ENCODE measurements at regions not wholly inside any gene's neighbourhood (a gene's known extent, or its start where the extent isn't known, plus 50 kb on each side); places are given as distances from the start of the nearest gene placed in this dataset.

DNA sequence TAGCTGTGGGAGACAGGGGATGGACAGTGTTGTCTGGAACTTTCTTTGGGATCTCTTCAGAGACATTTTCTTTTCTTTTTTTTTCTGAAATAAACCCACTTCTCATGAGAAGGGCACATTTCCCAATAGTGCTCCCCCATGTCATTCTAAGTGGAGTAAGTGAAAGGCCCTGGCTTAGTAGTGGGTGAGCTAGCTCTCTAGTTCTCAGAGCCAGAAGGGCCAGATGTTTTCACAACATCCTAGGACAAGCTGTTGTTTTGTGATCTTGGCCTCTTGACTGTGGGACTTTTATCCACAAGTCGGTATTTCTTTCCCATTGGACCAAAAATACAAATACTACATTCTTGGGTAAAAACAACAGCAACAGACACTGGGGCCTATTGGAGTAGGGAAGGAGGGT lies 607.7 kb upstream of the TENM4 start:
- TF ChIP-seq ZBTB7A (IDR thresholded peaks at IDR 0.05; ENCODE audit: low read depth) (no peak), TAF1 (IDR thresholded peaks at IDR 0.05; ENCODE audit: low read depth) (no peak), RAD21 (IDR thresholded peaks at IDR 0.05; ENCODE audit: low read depth) (no peak), EGR1 (IDR thresholded peaks at IDR 0.05) (no peak), EP300 (IDR thresholded peaks at IDR 0.05; ENCODE audit: borderline replicate concordance) (no peak), TEAD4 (IDR thresholded peaks at IDR 0.05) (no peak), NFIC (IDR thresholded peaks at IDR 0.05) (no peak), FOXM1 (IDR thresholded peaks at IDR 0.05; ENCODE audit: borderline replicate concordance, low read depth) (no peak), YY1 (IDR thresholded peaks at IDR 0.05; ENCODE audit: low read depth) (no peak), CEBPB (IDR thresholded peaks at IDR 0.05) (no peak), CREB1 (IDR thresholded peaks at IDR 0.05; ENCODE audit: low read depth) (no peak), TCF12 (IDR thresholded peaks at IDR 0.05; ENCODE audit: low read depth) (no peak)
- TF ChIP-seq, protein P1, sequence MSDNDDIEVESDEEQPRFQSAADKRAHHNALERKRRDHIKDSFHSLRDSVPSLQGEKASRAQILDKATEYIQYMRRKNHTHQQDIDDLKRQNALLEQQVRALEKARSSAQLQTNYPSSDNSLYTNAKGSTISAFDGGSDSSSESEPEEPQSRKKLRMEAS (IDR thresholded peaks at IDR 0.05), result no peak
- TF ChIP-seq, protein P2, sequence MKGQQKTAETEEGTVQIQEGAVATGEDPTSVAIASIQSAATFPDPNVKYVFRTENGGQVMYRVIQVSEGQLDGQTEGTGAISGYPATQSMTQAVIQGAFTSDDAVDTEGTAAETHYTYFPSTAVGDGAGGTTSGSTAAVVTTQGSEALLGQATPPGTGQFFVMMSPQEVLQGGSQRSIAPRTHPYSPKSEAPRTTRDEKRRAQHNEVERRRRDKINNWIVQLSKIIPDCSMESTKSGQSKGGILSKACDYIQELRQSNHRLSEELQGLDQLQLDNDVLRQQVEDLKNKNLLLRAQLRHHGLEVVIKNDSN (IDR thresholded peaks at IDR 0.05), result no peak
- TF ChIP-seq, protein P3, sequence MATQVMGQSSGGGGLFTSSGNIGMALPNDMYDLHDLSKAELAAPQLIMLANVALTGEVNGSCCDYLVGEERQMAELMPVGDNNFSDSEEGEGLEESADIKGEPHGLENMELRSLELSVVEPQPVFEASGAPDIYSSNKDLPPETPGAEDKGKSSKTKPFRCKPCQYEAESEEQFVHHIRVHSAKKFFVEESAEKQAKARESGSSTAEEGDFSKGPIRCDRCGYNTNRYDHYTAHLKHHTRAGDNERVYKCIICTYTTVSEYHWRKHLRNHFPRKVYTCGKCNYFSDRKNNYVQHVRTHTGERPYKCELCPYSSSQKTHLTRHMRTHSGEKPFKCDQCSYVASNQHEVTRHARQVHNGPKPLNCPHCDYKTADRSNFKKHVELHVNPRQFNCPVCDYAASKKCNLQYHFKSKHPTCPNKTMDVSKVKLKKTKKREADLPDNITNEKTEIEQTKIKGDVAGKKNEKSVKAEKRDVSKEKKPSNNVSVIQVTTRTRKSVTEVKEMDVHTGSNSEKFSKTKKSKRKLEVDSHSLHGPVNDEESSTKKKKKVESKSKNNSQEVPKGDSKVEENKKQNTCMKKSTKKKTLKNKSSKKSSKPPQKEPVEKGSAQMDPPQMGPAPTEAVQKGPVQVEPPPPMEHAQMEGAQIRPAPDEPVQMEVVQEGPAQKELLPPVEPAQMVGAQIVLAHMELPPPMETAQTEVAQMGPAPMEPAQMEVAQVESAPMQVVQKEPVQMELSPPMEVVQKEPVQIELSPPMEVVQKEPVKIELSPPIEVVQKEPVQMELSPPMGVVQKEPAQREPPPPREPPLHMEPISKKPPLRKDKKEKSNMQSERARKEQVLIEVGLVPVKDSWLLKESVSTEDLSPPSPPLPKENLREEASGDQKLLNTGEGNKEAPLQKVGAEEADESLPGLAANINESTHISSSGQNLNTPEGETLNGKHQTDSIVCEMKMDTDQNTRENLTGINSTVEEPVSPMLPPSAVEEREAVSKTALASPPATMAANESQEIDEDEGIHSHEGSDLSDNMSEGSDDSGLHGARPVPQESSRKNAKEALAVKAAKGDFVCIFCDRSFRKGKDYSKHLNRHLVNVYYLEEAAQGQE (IDR thresholded peaks at IDR 0.05; ENCODE audit: low read depth), result no peak

DNA sequence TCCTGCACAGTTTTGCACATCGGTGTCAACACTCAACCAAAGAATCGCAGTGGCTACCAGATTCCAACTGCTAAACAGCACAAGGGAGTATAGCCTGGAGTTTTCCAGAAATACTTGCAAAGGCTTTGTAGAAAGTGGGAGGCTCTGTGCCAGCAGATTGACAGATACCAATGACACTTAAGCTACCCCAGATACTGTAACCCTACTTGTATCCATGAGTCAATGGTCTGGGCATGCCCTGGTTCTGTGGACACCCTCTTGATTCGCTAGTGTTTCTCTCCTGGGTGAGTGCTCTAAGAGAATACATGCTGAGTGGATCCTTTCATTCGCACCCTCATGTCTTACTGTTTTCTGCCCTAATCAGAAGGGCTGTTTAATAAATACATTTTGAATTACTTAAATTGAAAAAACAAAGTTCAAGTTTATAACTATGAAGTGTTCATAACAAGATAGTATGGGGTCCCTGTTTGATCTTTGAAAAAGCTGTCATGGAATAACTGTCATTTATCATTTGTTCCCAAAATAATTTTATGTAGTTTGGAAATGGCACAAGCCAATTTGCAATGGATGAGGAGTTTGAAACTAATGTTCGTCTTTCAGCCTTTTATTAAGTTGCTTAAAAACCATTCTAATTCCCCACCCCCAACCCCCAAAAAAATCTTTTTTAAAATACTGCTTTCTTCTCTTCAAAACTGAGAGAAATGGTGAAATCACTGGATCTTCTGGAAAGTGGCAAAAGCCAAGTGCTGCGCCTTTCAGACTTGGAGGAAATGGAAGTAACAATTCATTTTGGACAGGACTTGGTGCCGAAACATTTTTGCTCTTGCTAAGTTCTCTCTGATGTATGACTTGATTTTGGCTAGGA lies 600.5 kb upstream of the TENM4 start:
- TF ChIP-seq RAD21 (IDR thresholded peaks at IDR 0.05; ENCODE audit: low read depth) (no peak), EP300 (IDR thresholded peaks at IDR 0.05; ENCODE audit: borderline replicate concordance) (no peak), TAF1 (IDR thresholded peaks at IDR 0.05; ENCODE audit: low read depth) (no peak), EGR1 (IDR thresholded peaks at IDR 0.05) (no peak), TCF12 (IDR thresholded peaks at IDR 0.05; ENCODE audit: low read depth) (no peak), YY1 (IDR thresholded peaks at IDR 0.05; ENCODE audit: low read depth) (no peak), ZBTB7A (IDR thresholded peaks at IDR 0.05; ENCODE audit: low read depth) (no peak), FOXM1 (IDR thresholded peaks at IDR 0.05; ENCODE audit: borderline replicate concordance, low read depth) (no peak), NFIC (IDR thresholded peaks at IDR 0.05) (no peak)
- TF ChIP-seq, protein P3 (IDR thresholded peaks at IDR 0.05; ENCODE audit: low read depth), result no peak

DNA sequence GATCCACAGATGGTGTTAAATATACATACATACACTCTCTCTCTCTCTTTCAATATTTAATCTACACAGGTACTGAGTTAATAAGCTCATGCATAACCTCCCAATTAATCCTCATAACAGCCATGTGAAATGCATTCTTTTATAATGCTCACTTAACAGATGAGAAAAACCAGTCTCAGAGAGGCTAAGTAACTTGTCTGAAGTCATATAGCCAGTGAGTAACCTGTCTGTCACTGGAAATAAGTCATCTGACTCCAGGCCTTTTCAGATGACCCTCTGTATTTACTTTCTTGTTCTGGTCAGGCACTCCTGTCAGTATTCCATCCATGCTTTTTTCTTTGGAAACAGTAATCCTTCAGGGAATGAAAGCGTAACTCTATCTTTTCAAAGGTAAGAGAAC lies 594.0 kb upstream of the TENM4 start:
- TF ChIP-seq TCF12 (IDR thresholded peaks at IDR 0.05; ENCODE audit: low read depth), result no peak
- TF ChIP-seq, protein P3 (IDR thresholded peaks at IDR 0.05; ENCODE audit: low read depth), result no peak

DNA sequence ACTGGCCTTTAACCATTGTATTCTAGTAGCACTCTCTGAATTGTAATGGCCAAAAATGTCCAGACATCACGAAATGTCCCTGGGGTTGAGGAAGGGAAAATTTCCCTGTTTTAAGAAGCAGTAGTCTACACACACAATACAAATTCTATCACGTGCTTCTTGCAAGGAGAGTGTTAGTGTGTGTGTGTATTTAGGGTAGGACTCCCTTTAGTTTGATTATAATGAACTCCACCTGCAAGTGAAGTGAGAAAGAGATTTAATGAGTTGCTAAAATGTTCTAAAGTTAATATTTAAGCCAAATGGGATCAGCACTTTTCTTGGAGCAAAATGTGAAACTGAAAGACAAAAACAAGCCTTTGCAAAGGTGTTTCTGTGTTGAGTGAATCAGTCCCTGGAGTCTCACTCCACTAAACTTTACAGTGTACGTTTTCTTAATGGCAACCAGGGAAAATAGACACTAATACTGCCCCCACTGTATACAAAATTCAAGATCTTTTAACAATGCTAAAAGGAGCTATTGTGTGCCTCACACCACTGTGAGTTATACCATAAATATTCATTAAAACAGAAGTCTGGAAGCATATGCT lies 590.3 kb upstream of the TENM4 start:
- TF ChIP-seq YY1 (IDR thresholded peaks at IDR 0.05; ENCODE audit: low read depth) (no peak), EGR1 (IDR thresholded peaks at IDR 0.05) (no peak), TAF1 (IDR thresholded peaks at IDR 0.05; ENCODE audit: low read depth) (no peak), ZBTB7A (IDR thresholded peaks at IDR 0.05; ENCODE audit: low read depth) (no peak), TEAD4 (IDR thresholded peaks at IDR 0.05) (no peak), FOXM1 (IDR thresholded peaks at IDR 0.05; ENCODE audit: borderline replicate concordance, low read depth) (no peak), CEBPB (IDR thresholded peaks at IDR 0.05) (no peak), EP300 (IDR thresholded peaks at IDR 0.05; ENCODE audit: borderline replicate concordance) (no peak), RAD21 (IDR thresholded peaks at IDR 0.05; ENCODE audit: low read depth) (no peak), NFIC (IDR thresholded peaks at IDR 0.05) (no peak)
- TF ChIP-seq, protein P2 (IDR thresholded peaks at IDR 0.05), result no peak
- TF ChIP-seq, protein P3 (IDR thresholded peaks at IDR 0.05; ENCODE audit: low read depth), result no peak
- TF ChIP-seq, protein P1 (IDR thresholded peaks at IDR 0.05), result no peak

Data from Ishikawa (cell line).